ENCODE measurements at regions not wholly inside any gene's neighbourhood (a gene's known extent, or its start where the extent isn't known, plus 50 kb on each side); places are given as distances from the start of the nearest gene placed in this dataset.
A peak's percentile ranks its signal among the peaks of the same experiment; 100 is the strongest.

- no peak overlapping the region for H3K27ac ChIP-seq
- CTCF ChIA-PET = no interaction called here
Observed at GRCh38 chr10:22821501-22821900, 106.4 kb upstream of the ARMC3 start.

GRCh38 chr10:22816298-22816653 lies 101.9 kb upstream of the PIP4K2A start:
- TF ChIP-seq CTCF (conservative IDR thresholded peaks at IDR 0.05; ENCODE audit: low read depth) = no peak
- peak overlapping the region; percentile 77 for H3K27ac ChIP-seq
- DNase-seq (ENCODE audit: low spot score) = peak; percentile 84
- ChIA-PET CTCF (no interaction called here), POLR2A (ENCODE audit: low non-redundant PET) (no interaction called here)

More at GRCh38 chr10:22821501-22821900, 106.4 kb upstream of the ARMC3 start:
- no peak for TF ChIP-seq CTCF (conservative IDR thresholded peaks at IDR 0.05; ENCODE audit: low read depth)
- POLR2A ChIA-PET (ENCODE audit: low non-redundant PET) = no interaction called here
- no peak for DNase-seq (ENCODE audit: low spot score)

- no peak for DNase-seq (ENCODE audit: low spot score)
- no peak for TF ChIP-seq CTCF (conservative IDR thresholded peaks at IDR 0.05; ENCODE audit: low read depth)
- POLR2A ChIA-PET (ENCODE audit: low non-redundant PET) = no interaction called here
- CTCF ChIA-PET = no interaction called here
- no peak overlapping the region for H3K27ac ChIP-seq
Observed at GRCh38 chr10:22810643-22811465, 96.5 kb upstream of the PIP4K2A start.

GRCh38 chr10:22807238-22807637 lies 92.9 kb upstream of the PIP4K2A start:
- CTCF ChIA-PET = no interaction called here
- H3K27ac ChIP-seq = no peak overlapping the region
- TF ChIP-seq CTCF (conservative IDR thresholded peaks at IDR 0.05; ENCODE audit: low read depth) = no peak
- POLR2A ChIA-PET (ENCODE audit: low non-redundant PET) = no interaction called here
- no peak for DNase-seq (ENCODE audit: low spot score)

- POLR2A ChIA-PET (ENCODE audit: low non-redundant PET) = no interaction called here
- TF ChIP-seq CTCF (conservative IDR thresholded peaks at IDR 0.05; ENCODE audit: low read depth) = no peak
- no peak for DNase-seq (ENCODE audit: low spot score)
- CTCF ChIA-PET = interaction anchor here (0.6 kb wide), 1 partner anchor 65 kb away, joined by 4 read pairs; no protein-coding TSS in a partner anchor
- H3K27ac ChIP-seq = no peak overlapping the region
Observed at GRCh38 chr10:22805304-22805703, 90.9 kb upstream of the PIP4K2A start.

- ChIA-PET POLR2A (ENCODE audit: low non-redundant PET) (no interaction called here), CTCF (interaction anchor here (0.5 to 0.6 kb wide), 3 partner anchors 78 to 1251 kb away, joined by 3 to 7 read pairs (median 4); no protein-coding TSS in a partner anchor)
- peak; percentile 26 for DNase-seq (ENCODE audit: low spot score)
- TF ChIP-seq CTCF (conservative IDR thresholded peaks at IDR 0.05; ENCODE audit: low read depth) = no peak
- no peak overlapping the region for H3K27ac ChIP-seq
Observed at GRCh38 chr10:22803261-22803885, 89.0 kb upstream of the PIP4K2A start.

Data from RWPE1 (cell line).